GM21786 (cell line): ENCODE measurements at regions not wholly inside any gene's neighbourhood (a gene's known extent, or its start where the extent isn't known, plus 50 kb on each side); places are given as distances from the start of the nearest gene placed in this dataset.

ENCODE experiments used
- ATAC-seq: cut with Tn5 transposase; IDR thresholded peaks from one replicate; pipeline ENCODE4 v1.9.1; 2021; ENCODE audit not compliant: unreplicated experiment

DNA sequence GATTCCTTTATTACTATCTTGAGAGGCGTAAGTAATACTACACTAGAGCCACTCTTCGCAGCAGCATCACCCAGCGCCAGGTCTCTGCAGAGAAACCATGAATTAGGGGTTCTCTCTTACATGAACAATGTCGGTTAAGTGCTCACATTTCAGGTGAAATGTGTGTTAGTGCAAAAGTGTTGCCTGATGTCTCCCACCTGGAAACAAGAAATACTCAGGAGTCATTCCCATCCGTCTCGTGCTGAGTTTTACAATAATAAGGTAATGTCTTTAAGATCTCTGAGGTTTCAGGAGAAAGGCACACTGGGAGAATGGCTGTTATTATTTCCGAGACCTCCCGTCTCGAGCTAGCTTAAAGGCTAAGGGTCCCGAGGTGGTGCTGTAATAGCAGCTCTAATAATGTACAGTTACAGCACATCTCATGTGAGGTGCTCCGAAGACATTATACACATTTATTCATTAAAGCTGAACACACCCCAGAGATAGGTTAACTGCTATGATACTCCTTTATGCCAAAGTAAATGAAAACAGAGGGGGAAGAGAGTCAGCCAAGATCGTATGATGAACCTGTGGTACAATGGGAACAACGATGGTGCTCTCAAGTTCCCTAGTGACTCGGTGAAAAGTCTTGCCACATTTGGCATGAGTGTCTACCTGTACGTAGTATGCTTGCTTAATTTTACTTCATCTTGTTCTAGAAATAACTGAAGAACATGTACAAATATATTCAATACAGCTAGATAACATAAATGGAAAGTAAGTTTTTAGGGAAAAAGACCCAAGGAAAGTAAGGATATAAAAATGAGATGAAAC, 458.3 kb upstream of the CITED2 start:
- no peak for ATAC-seq

DNA sequence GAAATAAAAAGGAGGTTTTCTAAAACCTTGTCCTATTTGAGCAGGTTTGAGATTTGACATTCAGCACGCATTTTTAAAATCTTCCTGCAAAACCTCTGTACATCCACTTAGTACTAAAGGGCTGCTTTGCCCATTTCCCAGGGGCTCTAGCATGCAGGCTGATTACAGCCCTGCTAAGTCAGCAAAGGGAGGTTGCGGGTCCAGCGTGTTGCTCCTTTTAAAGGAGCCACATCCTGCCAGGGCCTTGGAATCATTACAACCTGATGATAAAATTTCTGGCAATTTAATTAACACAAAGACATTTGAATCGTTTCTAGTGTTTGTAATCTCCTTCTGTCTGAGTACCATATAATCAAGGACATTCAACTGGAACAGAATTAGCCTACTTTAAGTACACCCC, 455.1 kb upstream of the CITED2 start:
- no peak for ATAC-seq

DNA sequence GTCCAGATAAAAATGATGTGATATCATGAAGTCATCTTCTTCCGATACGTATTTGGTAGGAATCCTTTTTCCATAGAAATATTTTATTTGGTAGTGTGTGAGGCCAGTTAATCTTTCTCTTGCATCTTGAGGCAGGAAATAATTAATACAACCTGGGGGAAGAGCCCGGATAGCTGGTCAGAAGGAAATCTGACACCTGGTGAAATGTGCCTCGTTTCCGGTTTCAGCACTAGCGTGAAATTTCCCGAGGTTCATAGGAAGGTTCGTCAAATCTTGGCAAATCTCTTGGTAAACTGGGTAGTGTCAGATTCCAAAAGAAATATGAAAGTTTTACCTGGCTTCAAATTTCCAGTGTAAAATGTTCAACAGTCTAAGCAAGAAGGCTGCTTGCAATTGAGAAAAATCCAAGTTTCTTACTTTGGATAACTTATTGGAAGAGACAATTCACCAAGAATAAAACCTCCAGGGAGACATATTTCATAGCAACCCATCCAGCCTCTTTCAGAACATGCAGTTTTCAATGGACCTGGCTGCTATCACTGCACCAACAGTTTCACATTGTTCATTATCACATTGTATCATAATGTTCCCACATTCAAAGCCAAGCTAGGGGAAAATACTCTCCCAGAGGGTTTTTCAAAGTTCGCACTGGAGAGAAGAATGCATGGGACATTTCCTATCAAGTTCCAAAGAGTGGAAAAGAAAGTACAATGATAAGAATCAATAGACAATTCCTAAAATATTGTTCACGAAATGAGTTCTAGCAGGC, 454.5 kb upstream of the CITED2 start:
- ATAC-seq = no peak

DNA sequence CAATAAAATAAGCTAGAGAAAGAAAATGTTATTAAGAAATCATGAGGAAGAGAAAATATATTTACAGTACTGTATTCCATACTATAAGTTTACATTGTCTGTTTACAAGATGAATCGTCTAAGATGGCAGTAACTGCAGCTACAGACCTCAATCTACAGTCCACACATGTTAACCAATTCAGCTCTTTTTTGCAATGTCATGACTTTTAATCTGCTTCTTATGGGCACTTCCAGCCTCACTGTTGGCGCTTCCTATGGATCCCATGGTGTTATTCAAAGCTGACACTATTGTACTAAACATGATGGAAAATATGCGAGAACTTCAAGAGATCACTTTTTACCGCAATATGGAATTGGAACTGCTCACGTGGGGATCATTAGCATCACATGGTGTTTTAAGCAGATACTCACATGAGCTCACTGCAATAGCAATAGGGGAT, 451.5 kb upstream of the CITED2 start:
- no peak for ATAC-seq

DNA sequence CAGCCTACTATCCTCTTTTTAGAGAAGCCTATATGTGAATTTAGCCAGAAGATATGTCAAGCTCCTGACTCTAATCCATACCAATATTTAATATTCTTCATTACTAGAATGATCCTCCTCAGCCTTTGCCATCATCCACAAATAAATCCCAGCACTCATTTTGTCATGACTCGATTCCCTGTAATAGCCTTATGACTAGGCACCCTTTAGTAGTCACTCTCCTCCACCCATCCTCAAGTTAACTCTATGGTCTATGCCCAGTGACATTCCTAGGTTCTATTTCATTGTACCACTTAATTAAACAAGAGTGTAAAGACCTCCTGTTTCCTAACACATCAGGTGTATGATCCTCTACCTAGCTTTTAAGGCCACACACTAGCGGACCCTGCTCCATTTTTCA, 450.4 kb upstream of the CITED2 start:
- no peak for ATAC-seq

DNA sequence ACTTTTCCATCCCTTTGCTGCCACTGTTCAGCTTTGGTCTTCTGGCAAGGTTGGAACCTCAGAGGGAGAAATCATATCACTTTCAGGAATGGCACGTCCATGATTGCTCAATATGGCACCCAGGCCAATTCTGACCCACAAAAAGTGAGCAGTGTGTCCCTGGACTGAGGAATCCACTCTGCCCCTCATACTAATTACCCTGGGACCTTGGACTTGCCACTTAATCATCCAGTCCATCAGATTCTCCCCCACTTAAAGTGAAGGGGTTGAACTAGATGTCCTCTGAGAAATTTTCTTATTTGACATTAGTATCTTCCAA, 449.3 kb upstream of the CITED2 start:
- ATAC-seq = no peak

DNA sequence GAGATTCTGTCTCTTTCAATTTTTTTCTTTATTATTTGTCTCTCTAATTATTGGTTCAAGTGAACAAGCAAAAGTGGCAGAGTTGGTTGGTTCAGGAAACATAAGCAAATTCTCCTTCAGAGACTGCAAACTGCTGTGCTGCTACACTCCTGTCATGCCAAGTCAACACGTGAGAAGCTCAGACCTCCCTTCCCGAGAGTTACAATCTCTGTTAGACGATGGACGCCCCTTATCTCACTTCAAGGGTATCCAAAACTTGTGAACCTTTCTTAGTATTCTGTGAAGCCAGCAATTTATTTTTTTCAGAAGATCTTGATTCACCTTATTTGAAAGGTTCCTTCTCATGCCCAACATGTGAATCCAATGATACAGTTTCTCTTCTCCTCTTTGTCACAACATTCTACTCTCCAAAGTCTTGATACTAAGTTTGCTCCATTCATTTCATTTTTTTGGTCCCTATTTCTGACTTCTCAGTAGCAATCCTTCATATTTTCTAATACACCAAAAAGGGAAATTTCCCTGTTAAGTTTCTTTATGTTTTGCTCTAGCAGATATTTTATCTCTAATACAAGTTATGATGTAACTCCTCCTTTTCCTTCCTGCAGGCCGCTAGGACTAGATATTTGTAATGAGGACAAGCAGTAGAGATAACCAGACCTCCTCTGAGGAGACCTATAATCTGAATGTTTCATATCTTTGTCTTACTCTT, 448.8 kb upstream of the CITED2 start:
- ATAC-seq = no peak

DNA sequence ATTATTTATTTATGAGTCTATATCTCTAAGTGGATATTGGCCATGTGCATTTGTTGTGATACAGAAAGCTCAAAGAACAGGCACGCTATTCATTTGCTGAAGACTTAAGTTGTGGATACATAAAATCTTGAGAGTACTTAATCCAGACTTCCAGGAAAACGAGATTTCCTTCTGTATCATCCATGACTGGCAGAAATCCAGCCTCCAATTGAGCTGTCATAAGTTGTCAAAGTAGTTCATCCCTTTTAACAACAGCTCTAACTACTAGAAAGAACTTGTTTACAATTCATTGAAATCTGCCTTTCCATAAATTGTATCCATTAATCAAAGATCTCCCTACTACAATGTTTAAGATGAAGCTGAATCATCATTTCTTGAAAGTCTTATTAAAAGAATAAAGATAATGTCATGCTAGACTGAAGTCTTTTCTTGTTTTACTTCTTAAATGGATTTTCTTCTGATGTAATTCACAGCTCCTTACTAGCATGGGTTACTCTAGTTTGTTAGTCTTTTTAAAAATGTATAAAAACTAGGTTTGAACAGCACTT, 447.3 kb upstream of the CITED2 start:
- no peak for ATAC-seq

DNA sequence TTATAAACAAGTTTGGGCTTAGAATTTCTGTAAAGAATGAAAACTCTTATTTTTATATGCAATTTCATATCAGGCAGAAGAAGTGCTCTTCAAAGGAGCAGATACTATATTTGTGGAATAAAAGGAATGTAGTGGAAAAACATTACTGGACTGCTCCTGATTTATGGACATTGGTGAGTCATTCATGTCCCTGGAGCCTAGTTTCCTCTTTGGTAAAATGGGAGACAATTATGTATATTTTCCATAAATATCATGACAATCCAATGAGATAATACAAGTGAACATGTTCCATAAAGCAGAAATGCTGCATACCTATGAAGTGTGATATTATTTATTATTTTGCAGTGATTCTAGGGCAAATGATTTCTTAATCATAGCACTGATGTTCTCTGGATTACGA, 445.8 kb upstream of the CITED2 start:
- no peak for ATAC-seq

DNA sequence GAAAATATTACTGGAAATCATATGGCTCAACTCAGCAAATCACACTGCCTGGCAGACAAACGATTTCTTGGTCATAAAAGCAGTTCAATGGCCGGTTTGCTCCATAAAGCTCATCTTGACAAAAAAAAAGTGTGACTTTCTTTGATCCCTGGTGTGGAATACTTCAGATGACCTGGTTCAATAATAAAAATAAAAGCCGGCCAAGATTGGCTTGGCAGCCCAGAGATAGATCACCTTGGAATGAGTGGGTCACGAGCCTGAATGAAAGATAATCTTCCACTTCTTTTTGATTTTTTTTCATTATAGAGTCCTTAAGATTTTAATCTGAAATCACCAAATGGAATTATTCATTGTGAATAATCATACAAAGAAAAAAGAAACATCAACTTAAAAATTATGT, 445.3 kb upstream of the CITED2 start:
- ATAC-seq = no peak

DNA sequence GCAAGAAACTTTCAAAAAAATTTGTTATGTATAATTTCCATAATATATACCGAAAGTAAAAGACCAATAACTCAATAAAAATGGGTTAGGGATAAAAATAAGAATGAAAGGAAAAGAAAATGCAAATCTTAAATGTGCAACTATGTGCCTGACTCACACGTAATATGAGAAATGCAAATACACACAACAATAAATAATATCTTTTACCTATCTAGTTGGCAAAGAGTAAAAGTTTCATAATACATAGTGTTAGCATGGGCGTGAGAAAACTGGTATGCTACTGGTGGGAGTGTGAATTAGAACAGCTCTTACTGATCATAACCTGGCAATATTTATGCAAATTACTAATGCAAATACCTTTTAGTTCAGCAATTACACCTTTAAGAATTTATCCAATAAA, 438.5 kb upstream of the CITED2 start:
- ATAC-seq = no peak

DNA sequence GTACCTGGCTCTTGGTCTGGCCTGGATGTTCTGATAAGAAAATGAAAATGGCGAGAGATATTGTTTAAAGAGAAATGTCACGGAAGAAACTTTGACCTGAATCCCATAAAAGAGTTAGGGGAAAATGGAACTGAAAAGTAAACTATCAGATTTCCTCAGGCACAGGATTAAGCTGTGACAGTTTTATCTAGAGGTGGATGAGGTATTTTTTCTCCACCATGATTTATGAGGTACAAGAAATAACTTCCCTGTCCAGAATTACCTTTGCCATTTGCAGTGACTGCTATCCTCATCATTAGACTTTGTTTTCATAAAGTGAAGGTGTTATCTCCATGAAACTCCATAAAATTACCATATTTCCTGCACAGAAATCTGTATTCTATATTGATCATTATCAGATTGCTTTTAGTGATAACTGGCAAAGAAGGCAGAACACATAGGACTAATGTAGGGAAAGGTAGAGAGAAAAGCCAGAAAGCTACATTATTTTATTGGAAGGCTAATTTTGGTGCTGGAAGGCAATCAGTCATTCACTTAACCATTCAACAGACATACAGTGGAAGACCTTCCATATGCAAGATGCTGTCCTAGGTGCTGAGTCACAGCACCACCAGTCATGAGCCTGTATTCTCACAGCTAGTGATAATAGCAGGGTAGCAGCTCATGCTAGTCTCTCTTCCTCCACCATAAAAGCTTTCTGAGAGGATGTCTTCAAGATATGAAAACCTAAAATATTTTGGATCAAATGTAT, 427.3 kb upstream of the CITED2 start:
- no peak for ATAC-seq

DNA sequence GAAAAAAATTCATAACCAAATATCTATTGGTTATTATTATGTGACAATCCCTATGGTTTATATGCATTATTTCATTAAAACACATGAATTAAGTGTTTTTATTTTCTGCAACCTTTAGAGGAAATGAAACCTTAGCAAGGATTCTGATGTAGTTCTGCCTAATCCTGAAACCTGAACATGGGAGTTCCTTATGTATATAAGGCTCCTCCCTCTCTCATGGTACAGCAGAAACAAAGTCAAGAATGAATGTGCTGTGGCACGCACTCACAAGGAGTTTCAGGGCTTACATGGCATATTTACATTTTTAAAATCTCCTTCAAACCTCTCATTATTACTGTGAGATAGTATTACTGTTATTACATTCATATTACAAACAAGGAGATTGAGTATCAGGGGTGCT, 426.4 kb upstream of the CITED2 start:
- ATAC-seq = peak; percentile 91

DNA sequence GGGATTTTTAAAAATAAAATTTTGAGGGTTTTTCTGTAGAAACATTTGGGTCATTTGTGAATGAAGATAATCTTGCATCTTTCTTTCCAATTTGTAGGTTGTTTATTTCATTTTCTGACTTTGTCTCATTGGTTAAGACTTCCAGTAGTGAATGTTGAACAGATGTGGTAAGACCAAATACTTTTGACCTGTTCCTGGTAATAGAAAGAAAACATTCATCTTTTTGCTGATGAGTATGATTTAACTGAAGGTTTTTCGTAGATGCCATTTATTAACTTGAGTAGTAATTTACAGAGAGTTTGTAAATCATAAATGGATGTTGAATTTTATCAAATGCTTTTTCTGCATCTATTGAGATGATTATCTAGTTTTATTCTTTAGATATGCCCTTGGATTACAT, 416.1 kb upstream of the CITED2 start:
- ATAC-seq = no peak

DNA sequence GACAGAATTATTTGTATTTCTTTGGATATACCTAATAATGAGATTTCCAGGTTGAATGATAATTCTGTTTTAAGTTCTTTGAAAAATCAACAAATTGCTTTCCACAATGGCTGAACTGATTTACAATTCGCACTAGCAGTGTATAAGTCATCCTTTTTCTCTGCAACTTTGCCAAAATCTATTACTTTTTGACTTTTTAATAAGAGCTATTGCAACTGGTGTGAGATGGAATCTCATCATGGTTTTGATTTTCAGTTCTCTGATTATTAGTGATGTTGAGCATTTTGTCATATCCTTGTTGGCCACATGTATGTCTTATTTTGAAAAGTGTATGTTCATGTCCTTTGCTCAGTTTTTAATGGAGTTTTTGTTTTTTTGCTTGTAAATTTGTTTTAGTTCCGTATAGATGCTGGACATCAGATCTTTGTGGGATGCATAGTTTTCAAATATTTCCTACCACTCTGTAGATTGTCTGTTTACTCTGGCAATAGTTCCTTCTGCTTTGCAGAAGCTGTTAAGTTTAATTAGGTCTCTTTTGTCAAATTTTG, 409.8 kb upstream of the CITED2 start:
- no peak for ATAC-seq

DNA sequence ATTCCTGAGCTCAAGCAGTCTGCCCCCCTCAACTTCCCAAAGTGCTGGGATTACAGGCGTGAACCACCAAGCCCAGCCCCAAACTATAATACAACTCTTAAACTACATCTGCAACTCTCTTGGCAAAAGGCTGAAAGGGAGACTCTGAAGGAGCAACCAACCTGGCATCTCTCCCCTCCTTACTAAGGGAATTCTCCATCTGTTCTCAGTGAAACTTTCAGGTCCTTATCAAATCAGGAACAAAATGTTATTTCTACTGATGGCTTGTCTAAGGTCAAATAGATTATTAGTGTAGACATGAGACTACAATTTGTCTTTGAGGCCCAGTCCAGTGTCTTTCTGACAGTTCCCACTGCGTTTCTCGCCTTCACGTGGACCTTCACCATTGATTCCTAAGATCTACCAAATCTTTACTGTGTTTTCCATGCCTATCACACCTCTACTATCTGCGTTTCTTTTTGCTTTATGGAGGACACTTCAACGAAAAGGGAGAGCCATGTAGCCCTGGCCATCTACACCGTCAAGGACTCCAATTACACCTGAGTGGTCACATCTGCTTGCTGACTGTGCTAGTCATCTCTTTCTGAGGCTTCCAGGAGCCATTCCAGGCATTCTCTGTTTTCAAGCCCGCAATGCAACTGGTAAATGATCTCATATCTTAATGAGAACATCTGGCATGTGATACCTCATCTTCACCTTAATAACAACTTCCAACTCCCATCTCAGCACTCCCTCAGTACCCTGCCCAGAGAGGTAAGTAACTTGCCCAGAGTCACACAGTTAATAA, 405.7 kb upstream of the CITED2 start:
- no peak for ATAC-seq

DNA sequence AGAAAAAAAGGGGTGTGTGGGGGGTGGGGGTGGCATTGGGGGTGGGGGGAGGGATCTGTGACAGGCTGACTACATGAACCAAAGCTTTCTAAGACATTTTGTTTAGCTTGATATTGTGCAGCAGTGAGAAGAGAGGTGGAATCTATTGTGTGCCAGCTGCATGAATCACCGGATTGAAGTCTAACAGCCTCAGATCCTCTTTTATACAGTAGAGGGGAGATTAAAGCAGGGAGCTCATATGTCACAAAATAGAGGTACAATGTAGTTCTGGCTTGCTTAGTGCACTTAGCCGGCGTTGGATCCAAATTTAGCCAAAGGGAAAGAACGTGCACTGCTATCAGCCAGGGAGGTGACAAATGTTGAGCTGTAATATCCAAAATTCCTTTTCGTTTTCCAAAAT, 404.2 kb upstream of the CITED2 start:
- no peak for ATAC-seq

DNA sequence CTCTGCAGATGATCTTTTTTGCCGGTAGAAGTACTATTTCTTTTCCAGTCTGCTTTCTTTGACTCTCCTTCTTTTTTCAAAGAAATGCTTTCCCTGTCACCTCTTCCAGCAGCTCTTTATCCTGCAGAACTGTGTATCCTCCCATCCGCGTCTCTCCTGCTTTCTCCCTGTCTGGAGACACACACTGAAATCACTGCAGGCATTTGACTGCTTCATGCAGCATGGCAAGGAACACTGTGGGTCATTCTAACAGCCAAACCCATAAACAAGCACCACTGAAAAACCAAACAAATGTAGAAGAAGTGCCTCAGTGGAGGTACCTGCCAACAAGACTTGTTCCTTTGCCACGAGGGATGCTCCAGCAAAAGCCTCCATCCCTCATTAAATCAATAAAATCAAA, 403.7 kb upstream of the CITED2 start:
- ATAC-seq = no peak

DNA sequence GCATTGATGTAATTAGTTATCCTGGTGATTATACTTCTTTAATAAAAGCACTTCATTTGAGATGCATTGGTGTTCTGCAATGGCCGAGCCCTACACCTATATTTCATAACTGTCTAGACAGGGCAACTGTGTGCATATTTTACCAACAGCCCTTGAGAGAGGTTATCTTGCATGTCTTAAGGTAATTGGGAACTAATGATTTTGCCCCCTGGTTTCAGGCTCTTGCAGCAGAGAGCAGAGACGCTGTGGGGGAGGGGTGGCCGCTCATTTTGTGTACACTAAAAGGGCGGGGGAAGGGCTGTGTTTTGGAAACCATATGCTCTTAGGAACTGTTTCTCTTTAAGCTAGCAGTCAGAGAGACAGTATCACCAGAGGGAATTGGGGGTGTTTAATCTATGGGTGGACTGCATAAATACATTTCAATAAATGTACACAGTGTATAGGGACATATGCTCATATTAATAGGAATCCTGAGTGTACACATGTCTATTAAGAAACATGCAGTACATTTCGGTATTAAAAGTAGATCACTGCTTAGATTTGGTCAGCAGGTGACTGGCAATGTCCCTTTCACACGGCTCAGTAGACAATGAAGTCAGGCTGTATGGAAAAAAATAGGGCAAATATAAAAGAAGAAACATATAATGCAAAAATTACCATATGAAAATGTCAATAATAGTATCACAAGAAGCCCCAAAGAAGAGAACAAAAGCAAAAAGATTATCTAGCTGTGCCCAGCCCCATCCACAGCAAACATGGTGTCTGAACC, 402.9 kb upstream of the CITED2 start:
- ATAC-seq = no peak
